OCI-LY7 (cell line): ENCODE measurements at regions not wholly inside any gene's neighbourhood (a gene's known extent, or its start where the extent isn't known, plus 50 kb on each side); places are given as distances from the start of the nearest gene placed in this dataset.

Experiments used
- CTCF ChIP-seq: fragments of 200-600 bp; sonication (generic); conservative IDR thresholded peaks from 2 replicates; pipeline ENCODE4 v1.5.1; 2014; ENCODE audit warnings: mild to moderate bottlenecking, antibody characterized with exemption, low read length, moderate library complexity, mixed read lengths
- EZH2phosphoT487 ChIP-seq: fragments of 200-600 bp; sonication (generic); IDR thresholded peaks from 2 replicates; pipeline ENCODE4 v1.6.1; 2018; ENCODE audit warnings: low read depth, borderline replicate concordance, mild to moderate bottlenecking, mixed run types, antibody characterized with exemption, low read length, moderate library complexity, mixed read lengths

- TF ChIP-seq CTCF (no peak), EZH2phosphoT487 (no peak)
Observed at GRCh38 chr9:129401623-129402370, 219.1 kb downstream of the C9orf50 start.
